Prostate gland (tissue), 2 donors: ENCODE measurements at regions not wholly inside any gene's neighbourhood (a gene's known extent, or its start where the extent isn't known, plus 50 kb on each side); places are given as distances from the start of the nearest gene placed in this dataset.

Source experiments
- DNase-seq: peaks from one replicate; pipeline ENCODE4 v3.0.0-alpha.2; 2019; ENCODE audit warnings: low spot score
- H3K27ac ChIP-seq, 2 donors: fragments of 200-600 bp; sonication (generic); 2 replicates each; pipeline ENCODE4 v1.5.1; 2017 to 2019
- H3K27me3 ChIP-seq: fragments of 200-600 bp; sonication (generic); replicated peaks from 2 replicates; pipeline ENCODE4 v1.5.1; 2019; ENCODE audit not compliant: insufficient read depth
- H3K36me3 ChIP-seq, 2 donors: fragments of 200-600 bp; sonication (generic); 1 replicate in 1 of 2; 2 replicates in 1 of 2; pipeline versions ENCODE4 v1.5.1 to v1.8.1; 2017 to 2019
- H3K4me1 ChIP-seq: fragments of 200-600 bp; sonication (generic); replicated peaks from 2 replicates; pipeline ENCODE4 v1.5.1; 2019
- H3K4me3 ChIP-seq, 2 donors: fragments of 200-600 bp; sonication (generic); 2 replicates each; pipeline ENCODE4 v1.5.1; 2017 to 2019
- H3K9me3 ChIP-seq: fragments of 200-600 bp; sonication (generic); 2 replicates; pipeline ENCODE4 v1.5.1; 2017
- POLR2A ChIP-seq: fragments of 450-650 bp; IDR thresholded peaks from one replicate; pipeline ENCODE4 v1.6.1; 2016; ENCODE audit warnings: antibody characterized with exemption, mild to moderate bottlenecking
- POLR2AphosphoS5 ChIP-seq: sonication (generic); formaldehyde crosslinking; IDR thresholded peaks from one replicate; pipeline ENCODE4 v1.6.1; 2017; ENCODE audit warnings: antibody characterized with exemption
- WGBS: methylation state at CpG from one replicate; pipeline ENCODE4 v1.1.5; 2018; 5-methylcytosine and 5-hydroxymethylcytosine counted together
- intact Hi-C: fragments of 100-400 bp; cut with DNase I; formaldehyde crosslinking; loops from one replicate; pipeline ENCODE4 v1.14.2; 2022
- TF ChIP-seq, protein P1 (sequence below), 4 experiments: fragments of 200-600 bp in 2 of 4; fragments of 450-650 bp in 2 of 4; sonication (generic) in 2 of 4; IDR thresholded peaks; 1 replicate in 3 of 4; 2 replicates in 1 of 4; pipeline ENCODE4 v1.5.1; 2016 to 2019; ENCODE audit warnings: antibody characterized with exemption in 4 of 4, mild to moderate bottlenecking in 2 of 4, moderate library complexity in 2 of 4

DNA sequence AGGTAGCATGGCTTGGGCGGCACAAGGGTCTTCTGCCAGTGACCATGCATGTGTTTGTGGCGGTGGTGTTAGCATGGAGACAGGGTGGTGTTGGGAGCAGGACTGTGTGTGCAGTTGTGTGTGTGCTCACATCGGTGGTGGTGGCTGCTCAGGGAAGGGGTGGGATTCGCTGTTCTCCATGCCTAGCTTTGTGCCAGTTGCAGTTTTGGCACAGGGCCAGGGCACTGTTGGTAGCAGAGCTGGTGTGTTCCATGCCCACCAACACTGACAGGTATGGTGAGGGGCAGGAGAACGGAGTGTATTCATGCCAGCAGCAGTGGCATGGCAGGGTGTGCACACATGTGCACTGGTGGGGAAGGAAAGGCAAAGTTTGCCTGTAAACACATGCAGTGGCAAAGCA is 77.3 kb upstream of the TEKT1 start:
- H3K4me3 ChIP-seq, result no peak overlapping the region
- WGBS, result 91% methylated on average over 5 of the region's 5 CpGs
- no peak overlapping the region for H3K27ac ChIP-seq
- intact Hi-C loops, result no loop called here
- H3K36me3 ChIP-seq, result no peaks in the 10 kb centered on the region
- no peaks in the 10 kb centered on the region for H3K4me1 ChIP-seq
- no peak for DNase-seq
- TF ChIP-seq, protein P1, sequence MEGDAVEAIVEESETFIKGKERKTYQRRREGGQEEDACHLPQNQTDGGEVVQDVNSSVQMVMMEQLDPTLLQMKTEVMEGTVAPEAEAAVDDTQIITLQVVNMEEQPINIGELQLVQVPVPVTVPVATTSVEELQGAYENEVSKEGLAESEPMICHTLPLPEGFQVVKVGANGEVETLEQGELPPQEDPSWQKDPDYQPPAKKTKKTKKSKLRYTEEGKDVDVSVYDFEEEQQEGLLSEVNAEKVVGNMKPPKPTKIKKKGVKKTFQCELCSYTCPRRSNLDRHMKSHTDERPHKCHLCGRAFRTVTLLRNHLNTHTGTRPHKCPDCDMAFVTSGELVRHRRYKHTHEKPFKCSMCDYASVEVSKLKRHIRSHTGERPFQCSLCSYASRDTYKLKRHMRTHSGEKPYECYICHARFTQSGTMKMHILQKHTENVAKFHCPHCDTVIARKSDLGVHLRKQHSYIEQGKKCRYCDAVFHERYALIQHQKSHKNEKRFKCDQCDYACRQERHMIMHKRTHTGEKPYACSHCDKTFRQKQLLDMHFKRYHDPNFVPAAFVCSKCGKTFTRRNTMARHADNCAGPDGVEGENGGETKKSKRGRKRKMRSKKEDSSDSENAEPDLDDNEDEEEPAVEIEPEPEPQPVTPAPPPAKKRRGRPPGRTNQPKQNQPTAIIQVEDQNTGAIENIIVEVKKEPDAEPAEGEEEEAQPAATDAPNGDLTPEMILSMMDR (IDR thresholded peaks at IDR 0.05), result no peak
- no peak for TF ChIP-seq POLR2A
- no peak for TF ChIP-seq POLR2AphosphoS5
- H3K27me3 ChIP-seq, result no peaks in the 10 kb centered on the region
- H3K9me3 ChIP-seq, result no peaks in the 10 kb centered on the region

DNA sequence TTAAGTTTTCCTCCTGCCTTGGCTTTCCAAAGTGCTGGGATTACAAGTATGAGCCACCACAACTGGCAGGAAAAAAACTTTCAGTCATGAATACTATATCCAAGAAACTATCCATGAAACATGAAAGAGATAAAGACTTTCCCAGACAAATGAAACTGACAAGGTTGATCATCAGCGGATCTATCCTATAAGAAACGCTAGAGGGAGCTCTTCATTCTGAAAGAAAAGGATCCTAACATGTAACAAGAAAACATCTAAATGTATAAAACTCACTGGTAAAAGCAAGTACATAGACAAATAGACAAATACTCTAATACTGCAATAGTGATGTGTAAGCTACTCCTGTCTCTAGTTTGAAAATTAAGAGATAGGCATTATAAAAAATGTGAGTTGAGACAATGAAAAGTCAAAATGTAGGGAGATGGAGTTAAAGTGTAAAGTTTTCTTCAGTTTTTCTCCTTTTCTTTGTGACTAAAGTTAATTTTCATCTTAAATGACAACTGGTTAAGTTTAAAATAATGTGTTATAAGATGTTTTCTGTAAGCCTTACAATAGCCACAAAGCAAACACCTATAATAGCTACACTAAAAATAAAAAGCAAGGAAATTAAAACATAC is 79.6 kb upstream of the TEKT1 start:
- intact Hi-C loops, result loop anchor here (5.0 kb wide), 2 partner anchors 96 to 111 kb away; partner anchors contain the start of gene BCL6B
- TF ChIP-seq, protein P1 (IDR thresholded peaks at IDR 0.05), result peak in 3 of 4 experiments; percentile 18 to 63 (median 33)
- no peak for TF ChIP-seq POLR2A
- TF ChIP-seq POLR2AphosphoS5, result no peak
- H3K27me3 ChIP-seq, result no peaks in the 10 kb centered on the region
- WGBS, result 5% methylated on average over 2 of the region's 2 CpGs
- no peak overlapping the region for H3K27ac ChIP-seq
- DNase-seq, result no peak
- no peaks in the 10 kb centered on the region for H3K36me3 ChIP-seq
- H3K9me3 ChIP-seq, result no peaks in the 10 kb centered on the region
- H3K4me3 ChIP-seq, result no peak overlapping the region
- H3K4me1 ChIP-seq, result no peaks in the 10 kb centered on the region

- intact Hi-C loops, result loop anchor here (5.0 kb wide), 2 partner anchors 95 to 110 kb away; partner anchors contain the start of gene BCL6B
Measured at GRCh38 chr17:6912110-6913051, 80.9 kb upstream of the TEKT1 start.

DNA sequence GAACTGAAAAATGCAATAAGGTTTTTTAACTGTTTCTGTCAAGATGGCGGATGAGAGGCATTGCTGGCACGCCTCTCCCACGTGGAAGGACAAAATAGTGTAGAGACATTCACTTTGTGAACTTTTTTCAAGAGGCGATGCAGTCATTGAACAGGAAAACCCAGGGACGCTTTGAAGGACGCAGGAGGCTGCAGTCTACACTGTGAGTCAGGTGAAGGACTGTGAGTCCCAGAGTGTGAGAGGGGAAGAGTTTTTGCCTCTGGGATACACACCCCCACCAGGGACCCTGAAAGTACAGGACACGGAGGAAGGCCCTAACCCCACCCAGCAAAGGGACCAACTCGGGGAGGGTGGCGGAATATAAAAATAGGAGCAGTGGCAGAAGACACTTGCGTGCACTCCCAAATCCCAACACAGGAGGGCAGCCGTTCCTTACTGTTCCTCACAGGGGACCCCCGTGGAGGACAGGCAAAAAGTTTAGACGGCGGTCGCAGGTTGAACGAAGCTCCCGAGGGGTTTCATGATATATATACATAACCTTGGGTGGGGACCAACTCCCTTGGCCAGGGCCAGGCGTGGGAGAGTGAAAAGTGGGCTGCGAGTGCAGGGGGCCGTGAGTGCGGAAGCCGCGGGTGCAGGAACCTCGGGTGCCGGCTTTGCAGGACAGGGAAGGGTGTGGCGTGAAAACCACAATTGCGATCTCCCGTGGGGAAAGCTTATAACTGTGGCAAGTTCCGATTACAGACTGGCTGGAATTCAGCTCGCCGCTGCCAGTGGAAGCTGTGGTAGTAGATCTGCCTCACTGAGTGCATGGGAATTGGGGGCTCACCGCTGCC is 82.0 kb upstream of the ALOX12 start:
- 27% methylated on average over 32 of the region's 32 CpGs for WGBS
- TF ChIP-seq POLR2AphosphoS5 (no peak), POLR2A (no peak)
- TF ChIP-seq, protein P1 (IDR thresholded peaks at IDR 0.05), result peak; percentile 31 to 75 (median 64)
- Histone ChIP-seq H3K4me1 (no peaks in the 10 kb centered on the region), H3K27ac (no peak overlapping the region), H3K27me3 (no peaks in the 10 kb centered on the region), H3K4me3 (no peak overlapping the region), H3K36me3 (no peaks in the 10 kb centered on the region), H3K9me3 (no peaks in the 10 kb centered on the region)
- intact Hi-C loops, result loop anchor here (5.0 kb wide), 2 partner anchors 93 to 108 kb away; partner anchors contain the start of gene BCL6B
- DNase-seq, result peak; percentile 46

More at GRCh38 chr17:6912110-6913051, 80.9 kb upstream of the TEKT1 start:
- no peak overlapping the region for H3K27ac ChIP-seq
- no peak overlapping the region for H3K4me3 ChIP-seq
- no peaks in the 10 kb centered on the region for H3K9me3 ChIP-seq
- no peaks in the 10 kb centered on the region for H3K4me1 ChIP-seq
- no peak for DNase-seq
- 65% methylated on average over 13 of the region's 13 CpGs for WGBS
- no peaks in the 10 kb centered on the region for H3K36me3 ChIP-seq
- TF ChIP-seq, protein P1 (IDR thresholded peaks at IDR 0.05), result no peak
- no peak for TF ChIP-seq POLR2A
- TF ChIP-seq POLR2AphosphoS5, result no peak
- H3K27me3 ChIP-seq, result no peaks in the 10 kb centered on the region
